C4-2B (cell line): ENCODE measurements at regions not wholly inside any gene's neighbourhood (a gene's known extent, or its start where the extent isn't known, plus 50 kb on each side); places are given as distances from the start of the nearest gene placed in this dataset.

Experiments used
- CTCF ChIP-seq: fragments of 450-650 bp; conservative IDR thresholded peaks from 2 replicates; pipeline ENCODE4 v1.5.1; 2017; ENCODE audit warnings: mild to moderate bottlenecking
- ZFX ChIP-seq: fragments of 450-650 bp; IDR thresholded peaks from 2 replicates; pipeline ENCODE4 v1.6.1; 2017

- no peak for TF ChIP-seq CTCF
- no peak for TF ChIP-seq ZFX
Observed at GRCh38 chr22:48417225-48418070, 1410.2 kb downstream of the BRD1 start.
